ENCODE measurements at regions not wholly inside any gene's neighbourhood (a gene's known extent, or its start where the extent isn't known, plus 50 kb on each side); places are given as distances from the start of the nearest gene placed in this dataset.

GRCh38 chr10:53075469-53075868, 302.9 kb upstream of the MBL2 start:
- H3K79me2 ChIP-seq (ENCODE audit: control insufficient read depth, insufficient read depth, low read length) = no peaks in the 10 kb centered on the region
- no peak overlapping the region for H3K27ac ChIP-seq (ENCODE audit: low read length in 2 of 2)
- Mint-ChIP-seq H3K27me3 (no peaks in the 10 kb centered on the region), H3K27ac (no peak overlapping the region), H3K4me1 (no peaks in the 10 kb centered on the region), H3K4me3 (no peak overlapping the region), H3K9me3 (ENCODE audit: insufficient read depth) (no peaks in the 10 kb centered on the region)
- ATAC-seq (ENCODE audit: low read depth) (no peak), DNase-seq (no peak)
- no peak overlapping the region for H2AFZ ChIP-seq (ENCODE audit: insufficient read depth, low read depth, low read length, poor library complexity, severe bottlenecking)
- WGBS (ENCODE audit: insufficient coverage) = no CpG with 5 or more reads among the region's 1 CpG
- no peaks in the 10 kb centered on the region for H3K27me3 ChIP-seq (replicated peaks in 1 of 4; ENCODE audit: control extremely low read depth in 1 of 4, control insufficient read depth in 3 of 4, insufficient read depth in 4 of 4, low read length in 3 of 4)
- no peaks in the 10 kb centered on the region for H3K9me3 ChIP-seq (ENCODE audit: control extremely low read depth in 1 of 3, control insufficient read depth in 2 of 3, insufficient read depth in 1 of 3, low read length in 2 of 3)
- ChIA-PET CTCF (no interaction called here), POLR2A (no interaction called here)
- H3K9ac ChIP-seq (ENCODE audit: low read length) = no peak overlapping the region
- H3K36me3 ChIP-seq (replicated peaks in 1 of 2; ENCODE audit: control extremely low read depth in 1 of 2, control insufficient read depth in 1 of 2, extremely low read depth in 1 of 2, insufficient read depth in 2 of 2, low read length in 1 of 2) = no peaks in the 10 kb centered on the region
- no peak overlapping the region for H3K4me2 ChIP-seq (replicated peaks; ENCODE audit: low read depth, low read length, poor library complexity, severe bottlenecking)
- H3K4me3 ChIP-seq (ENCODE audit: control extremely low read depth in 1 of 5, extremely low read depth in 1 of 5, insufficient read depth in 1 of 5, low read depth in 2 of 5, low read length in 4 of 5) = no peak overlapping the region
- no peaks in the 10 kb centered on the region for H3K4me1 ChIP-seq (ENCODE audit: control insufficient read depth in 2 of 2, insufficient read depth in 2 of 2, low read length in 2 of 2)
- intact Hi-C loops (cut with micrococcal nuclease) = no loop called here
- H4K20me1 ChIP-seq (ENCODE audit: control insufficient read depth, insufficient read depth, low read length, poor library complexity, severe bottlenecking) = no peaks in the 10 kb centered on the region
- TF ChIP-seq, protein P1, sequence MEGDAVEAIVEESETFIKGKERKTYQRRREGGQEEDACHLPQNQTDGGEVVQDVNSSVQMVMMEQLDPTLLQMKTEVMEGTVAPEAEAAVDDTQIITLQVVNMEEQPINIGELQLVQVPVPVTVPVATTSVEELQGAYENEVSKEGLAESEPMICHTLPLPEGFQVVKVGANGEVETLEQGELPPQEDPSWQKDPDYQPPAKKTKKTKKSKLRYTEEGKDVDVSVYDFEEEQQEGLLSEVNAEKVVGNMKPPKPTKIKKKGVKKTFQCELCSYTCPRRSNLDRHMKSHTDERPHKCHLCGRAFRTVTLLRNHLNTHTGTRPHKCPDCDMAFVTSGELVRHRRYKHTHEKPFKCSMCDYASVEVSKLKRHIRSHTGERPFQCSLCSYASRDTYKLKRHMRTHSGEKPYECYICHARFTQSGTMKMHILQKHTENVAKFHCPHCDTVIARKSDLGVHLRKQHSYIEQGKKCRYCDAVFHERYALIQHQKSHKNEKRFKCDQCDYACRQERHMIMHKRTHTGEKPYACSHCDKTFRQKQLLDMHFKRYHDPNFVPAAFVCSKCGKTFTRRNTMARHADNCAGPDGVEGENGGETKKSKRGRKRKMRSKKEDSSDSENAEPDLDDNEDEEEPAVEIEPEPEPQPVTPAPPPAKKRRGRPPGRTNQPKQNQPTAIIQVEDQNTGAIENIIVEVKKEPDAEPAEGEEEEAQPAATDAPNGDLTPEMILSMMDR (IDR thresholded peaks at IDR 0.05) = no peak
- TF ChIP-seq EZH2 (IDR thresholded peaks at IDR 0.05; ENCODE audit: borderline replicate concordance, insufficient read depth, low read depth, low read length, poor library complexity, severe bottlenecking) = no peak

DNA sequence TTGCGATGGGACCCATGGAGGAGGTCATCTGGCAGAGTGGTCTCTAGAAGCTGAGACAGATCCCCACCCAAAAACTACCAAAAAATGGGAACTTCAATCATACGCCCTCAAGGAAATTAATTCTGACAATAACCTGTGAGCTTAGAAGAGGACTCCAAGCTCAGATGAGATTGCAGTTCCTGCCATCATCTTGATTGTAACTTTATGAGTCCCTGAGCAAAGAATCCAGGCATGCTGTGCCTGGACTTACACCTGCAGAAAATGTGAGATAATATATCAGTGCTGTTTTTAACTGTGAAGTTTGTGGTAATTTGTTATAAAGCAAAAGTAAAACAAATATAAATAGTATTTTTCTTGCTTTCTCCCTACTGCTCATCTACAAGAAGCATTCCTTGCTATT, 299.6 kb upstream of the MBL2 start:
- H2AFZ ChIP-seq (ENCODE audit: insufficient read depth, low read depth, low read length, poor library complexity, severe bottlenecking) = no peak overlapping the region
- ATAC-seq (ENCODE audit: low read depth) (no peak), DNase-seq (no peak)
- H4K20me1 ChIP-seq (ENCODE audit: control insufficient read depth, insufficient read depth, low read length, poor library complexity, severe bottlenecking) = no peaks in the 10 kb centered on the region
- no CpG with 5 or more reads among the region's 2 CpGs for WGBS (ENCODE audit: insufficient coverage)
- TF ChIP-seq EZH2 (IDR thresholded peaks at IDR 0.05; ENCODE audit: borderline replicate concordance, insufficient read depth, low read depth, low read length, poor library complexity, severe bottlenecking) = no peak
- TF ChIP-seq, protein P1 (IDR thresholded peaks at IDR 0.05) = no peak
- H3K27me3 Mint-ChIP-seq = no peaks in the 10 kb centered on the region
- intact Hi-C loops (cut with micrococcal nuclease) = no loop called here
- H3K27ac ChIP-seq (ENCODE audit: low read length in 2 of 2) = no peak overlapping the region
- H3K27ac Mint-ChIP-seq = no peak overlapping the region
- POLR2A ChIA-PET = no interaction called here
- no peak overlapping the region for H3K4me2 ChIP-seq (replicated peaks; ENCODE audit: low read depth, low read length, poor library complexity, severe bottlenecking)
- no peaks in the 10 kb centered on the region for H3K4me1 Mint-ChIP-seq
- no peak overlapping the region for H3K4me3 Mint-ChIP-seq
- H3K36me3 ChIP-seq (replicated peaks in 1 of 2; ENCODE audit: control extremely low read depth in 1 of 2, control insufficient read depth in 1 of 2, extremely low read depth in 1 of 2, insufficient read depth in 2 of 2, low read length in 1 of 2) = no peaks in the 10 kb centered on the region
- no peak overlapping the region for H3K4me3 ChIP-seq (ENCODE audit: control extremely low read depth in 1 of 5, extremely low read depth in 1 of 5, insufficient read depth in 1 of 5, low read depth in 2 of 5, low read length in 4 of 5)
- H3K27me3 ChIP-seq (replicated peaks in 1 of 4; ENCODE audit: control extremely low read depth in 1 of 4, control insufficient read depth in 3 of 4, insufficient read depth in 4 of 4, low read length in 3 of 4) = no peaks in the 10 kb centered on the region
- no peak overlapping the region for H3K9ac ChIP-seq (ENCODE audit: low read length)
- no peaks in the 10 kb centered on the region for H3K9me3 ChIP-seq (ENCODE audit: control extremely low read depth in 1 of 3, control insufficient read depth in 2 of 3, insufficient read depth in 1 of 3, low read length in 2 of 3)
- H3K9me3 Mint-ChIP-seq (ENCODE audit: insufficient read depth) = no peaks in the 10 kb centered on the region
- no peaks in the 10 kb centered on the region for H3K79me2 ChIP-seq (ENCODE audit: control insufficient read depth, insufficient read depth, low read length)
- CTCF ChIA-PET = no interaction called here
- no peaks in the 10 kb centered on the region for H3K4me1 ChIP-seq (ENCODE audit: control insufficient read depth in 2 of 2, insufficient read depth in 2 of 2, low read length in 2 of 2)

All from B cell (primary cell).